Stomach smooth muscle (tissue), 2 donors: ENCODE measurements at regions not wholly inside any gene's neighbourhood (a gene's known extent, or its start where the extent isn't known, plus 50 kb on each side); places are given as distances from the start of the nearest gene placed in this dataset.

ENCODE experiments used
- H3K27ac ChIP-seq: one replicate; pipeline ENCODE4 v1.7.0; 2013; ENCODE audit warnings: mild to moderate bottlenecking, low read length, inconsistent platforms
- H3K27me3 ChIP-seq, 2 donors: one replicate each; pipeline ENCODE4 v1.7.0; 2013; ENCODE audit warnings: low read length in 2 of 2; ENCODE audit not compliant: insufficient read depth in 2 of 2, control insufficient read depth in 1 of 2
- H3K36me3 ChIP-seq, 2 donors: one replicate each; pipeline ENCODE4 v1.7.0; 2013; ENCODE audit warnings: low read length in 2 of 2; ENCODE audit not compliant: control insufficient read depth in 2 of 2, insufficient read depth in 2 of 2
- H3K4me1 ChIP-seq: one replicate; pipeline ENCODE4 v1.7.0; 2013; ENCODE audit warnings: low read length; ENCODE audit not compliant: control insufficient read depth, insufficient read depth
- H3K4me3 ChIP-seq, 2 donors: one replicate each; pipeline ENCODE4 v1.7.0; 2013; ENCODE audit warnings: low read length in 2 of 2
- H3K9ac ChIP-seq, 2 donors: one replicate each; pipeline ENCODE4 v1.7.0; 2013; ENCODE audit warnings: low read length in 2 of 2, mild to moderate bottlenecking in 1 of 2
- H3K9me3 ChIP-seq, 2 donors: one replicate each; pipeline ENCODE4 v1.7.0; 2013; ENCODE audit warnings: low read length in 2 of 2; ENCODE audit not compliant: control insufficient read depth in 2 of 2
- donor health status: healthy.
- donor health status: Pancreatic carcinoma.

GRCh38 chr14:71652368-71652767 lies 279.9 kb upstream of the RGS6 start:
- Histone ChIP-seq H3K9me3 (no peaks in the 10 kb centered on the region), H3K4me3 (no peak overlapping the region), H3K9ac (no peak overlapping the region), H3K4me1 (no peaks in the 10 kb centered on the region), H3K27me3 (no peaks in the 10 kb centered on the region), H3K36me3 (peaks cover 0 to 4% of the 10 kb centered on the region in 2 donors), H3K27ac (no peak overlapping the region)

GRCh38 chr14:71654810-71655209 lies 277.4 kb upstream of the RGS6 start:
- Histone ChIP-seq H3K27ac (no peak overlapping the region), H3K4me3 (no peak overlapping the region), H3K9ac (no peak overlapping the region), H3K4me1 (no peaks in the 10 kb centered on the region), H3K27me3 (no peaks in the 10 kb centered on the region), H3K9me3 (no peaks in the 10 kb centered on the region), H3K36me3 (peaks cover 0 to 4% of the 10 kb centered on the region in 2 donors)

- no peak overlapping the region for H3K27ac ChIP-seq
- H3K4me1 ChIP-seq = no peaks in the 10 kb centered on the region
- no peak overlapping the region for H3K4me3 ChIP-seq
- H3K9ac ChIP-seq = no peak overlapping the region
- H3K9me3 ChIP-seq = no peaks in the 10 kb centered on the region
- no peaks in the 10 kb centered on the region for H3K27me3 ChIP-seq
- peaks cover 5 to 11% of the 10 kb centered on the region in 2 donors for H3K36me3 ChIP-seq
Observed at GRCh38 chr14:71658261-71658860, 273.9 kb upstream of the RGS6 start.

- Histone ChIP-seq H3K36me3 (peaks cover 5 to 11% of the 10 kb centered on the region in 2 donors), H3K4me1 (no peaks in the 10 kb centered on the region), H3K9me3 (no peaks in the 10 kb centered on the region), H3K9ac (no peak overlapping the region), H3K4me3 (no peak overlapping the region), H3K27ac (no peak overlapping the region), H3K27me3 (no peaks in the 10 kb centered on the region)
Observed at GRCh38 chr14:71659159-71659558, 273.1 kb upstream of the RGS6 start.

GRCh38 chr14:71661441-71661840 lies 270.8 kb upstream of the RGS6 start:
- Histone ChIP-seq H3K9ac (no peak overlapping the region), H3K27ac (no peak overlapping the region), H3K4me3 (no peak overlapping the region), H3K36me3 (peaks cover 5 to 11% of the 10 kb centered on the region in 2 donors), H3K27me3 (no peaks in the 10 kb centered on the region), H3K9me3 (no peaks in the 10 kb centered on the region), H3K4me1 (no peaks in the 10 kb centered on the region)

- no peaks in the 10 kb centered on the region for H3K4me1 ChIP-seq
- no peaks in the 10 kb centered on the region for H3K9me3 ChIP-seq
- no peaks in the 10 kb centered on the region for H3K27me3 ChIP-seq
- H3K36me3 ChIP-seq = peaks cover 5 to 11% of the 10 kb centered on the region in 2 donors
- H3K27ac ChIP-seq = no peak overlapping the region
- H3K4me3 ChIP-seq = no peak overlapping the region
- H3K9ac ChIP-seq = no peak overlapping the region
Observed at GRCh38 chr14:71662291-71662790, 269.9 kb upstream of the RGS6 start.

- Histone ChIP-seq H3K9me3 (no peaks in the 10 kb centered on the region), H3K27ac (no peak overlapping the region), H3K4me1 (no peaks in the 10 kb centered on the region), H3K4me3 (no peak overlapping the region), H3K27me3 (no peaks in the 10 kb centered on the region), H3K9ac (no peak overlapping the region), H3K36me3 (peaks cover 5 to 11% of the 10 kb centered on the region in 2 donors)
Observed at GRCh38 chr14:71665157-71665556, 267.1 kb upstream of the RGS6 start.

- no peak overlapping the region for H3K27ac ChIP-seq
- no peaks in the 10 kb centered on the region for H3K27me3 ChIP-seq
- H3K4me1 ChIP-seq = no peaks in the 10 kb centered on the region
- H3K36me3 ChIP-seq = peaks cover 5 to 11% of the 10 kb centered on the region in 2 donors
- no peaks in the 10 kb centered on the region for H3K9me3 ChIP-seq
- no peak overlapping the region for H3K9ac ChIP-seq
- H3K4me3 ChIP-seq = no peak overlapping the region
Observed at GRCh38 chr14:71665781-71666180, 266.4 kb upstream of the RGS6 start.

GRCh38 chr14:71666571-71667145 lies 265.6 kb upstream of the RGS6 start:
- Histone ChIP-seq H3K4me3 (no peak overlapping the region), H3K36me3 (peaks cover 4 to 9% of the 10 kb centered on the region in 2 donors), H3K9ac (no peak overlapping the region), H3K9me3 (no peaks in the 10 kb centered on the region), H3K27me3 (no peaks in the 10 kb centered on the region), H3K27ac (no peak overlapping the region), H3K4me1 (no peaks in the 10 kb centered on the region)

GRCh38 chr14:71668186-71668912 lies 263.9 kb upstream of the RGS6 start:
- Histone ChIP-seq H3K9ac (no peak overlapping the region), H3K4me1 (no peaks in the 10 kb centered on the region), H3K27ac (no peak overlapping the region), H3K36me3 (peaks cover 9 to 12% of the 10 kb centered on the region in 2 donors), H3K27me3 (no peaks in the 10 kb centered on the region), H3K4me3 (no peak overlapping the region), H3K9me3 (no peaks in the 10 kb centered on the region)

GRCh38 chr14:71672596-71672995 lies 259.6 kb upstream of the RGS6 start:
- no peak overlapping the region for H3K27ac ChIP-seq
- no peak overlapping the region for H3K9ac ChIP-seq
- no peaks in the 10 kb centered on the region for H3K27me3 ChIP-seq
- H3K4me3 ChIP-seq = no peak overlapping the region
- H3K36me3 ChIP-seq = peaks cover 12 to 18% of the 10 kb centered on the region in 2 donors
- H3K9me3 ChIP-seq = no peaks in the 10 kb centered on the region
- no peaks in the 10 kb centered on the region for H3K4me1 ChIP-seq
